AG10803 (cell line): ENCODE measurements at regions not wholly inside any gene's neighbourhood (a gene's known extent, or its start where the extent isn't known, plus 50 kb on each side); places are given as distances from the start of the nearest gene placed in this dataset.
A peak's percentile ranks its signal among the peaks of the same experiment; 100 is the strongest.
"Not testable (repeated sequence)": the region's sequence is repeated elsewhere in the genome, so short reads cannot be mapped to it uniquely, and the experiment has no call there.

ENCODE experiments used
- DNase-seq: peaks from one replicate; pipeline ENCODE4 v3.0.0; 2010; ENCODE audit warnings: low read depth
- H3K4me3 ChIP-seq: 2 replicates; pipeline ENCODE4 v1.5.1; 2011; ENCODE audit warnings: mild to moderate bottlenecking, low read length, control low read depth
- CTCF ChIP-seq: conservative IDR thresholded peaks from 2 replicates; pipeline ENCODE4 v1.5.1; 2011; ENCODE audit warnings: mild to moderate bottlenecking, low read length, control low read depth, inconsistent platforms

- DNase-seq: peak; percentile 82
- H3K4me3 ChIP-seq: no peak overlapping the region
- no peak; the same call in 1 of the 2 replicates for TF ChIP-seq CTCF
These were observed 296.9 kb upstream of the SGK1 start for GRCh38 chr6:134614606-134615485.

GRCh38 chr6:134612128-134612527 lies 294.2 kb upstream of the SGK1 start:
- not testable (repeated sequence) for H3K4me3 ChIP-seq, DNase-seq

GRCh38 chr6:134610411-134610810 lies 292.5 kb upstream of the SGK1 start:
- no peak for TF ChIP-seq CTCF
- DNase-seq: no peak
- no peak overlapping the region for H3K4me3 ChIP-seq

- DNase-seq: peak; percentile 23
These were observed 291.9 kb upstream of the SGK1 start for GRCh38 chr6:134609716-134610261.

GRCh38 chr6:134607411-134607810 lies 289.5 kb upstream of the SGK1 start:
- 0 out of 2 replicates have a peak, but pooled peaks have one; percentile 3 for TF ChIP-seq CTCF
- H3K4me3 ChIP-seq: no peak overlapping the region
- DNase-seq: peak; percentile 25

More at GRCh38 chr6:134609716-134610261, 291.9 kb upstream of the SGK1 start:
- TF ChIP-seq CTCF: no peak
- no peak overlapping the region for H3K4me3 ChIP-seq

- H3K4me3 ChIP-seq: no peak overlapping the region
- no peak for DNase-seq
- TF ChIP-seq CTCF: no peak
These were observed 287.1 kb upstream of the SGK1 start for GRCh38 chr6:134605034-134605433.

- DNase-seq: no peak
- TF ChIP-seq CTCF: no peak
- no peak overlapping the region for H3K4me3 ChIP-seq
These were observed 286.2 kb upstream of the SGK1 start for GRCh38 chr6:134604014-134604676.
